ENCODE measurements at regions not wholly inside any gene's neighbourhood (a gene's known extent, or its start where the extent isn't known, plus 50 kb on each side); places are given as distances from the start of the nearest gene placed in this dataset.

DNA sequence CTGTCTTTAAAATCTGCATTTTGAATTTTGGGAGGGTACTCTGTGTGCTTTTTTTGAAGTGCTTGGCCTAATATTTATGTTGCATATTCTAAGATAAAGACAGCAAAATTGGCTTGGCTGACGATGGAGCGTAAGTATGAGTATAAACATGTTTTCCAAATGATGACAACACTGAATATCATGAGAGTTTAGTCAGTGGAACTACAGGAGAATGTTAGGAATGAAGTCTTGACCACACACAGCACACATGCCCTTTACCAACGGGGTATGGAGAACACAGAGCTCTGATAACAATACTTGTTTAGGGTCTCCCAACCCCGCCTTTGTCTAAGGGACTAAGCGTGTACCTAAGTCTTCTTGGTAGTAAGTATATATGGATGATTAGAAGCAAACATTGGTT is 253.9 kb upstream of the FZD8 start:
- peaks cover 34% of the 10 kb centered on the region for H3K4me1 Mint-ChIP-seq (ENCODE audit: low read depth)
- peaks cover 11% of the 10 kb centered on the region for H3K9me3 Mint-ChIP-seq (ENCODE audit: low read depth)
- no peaks in the 10 kb centered on the region for H3K36me3 Mint-ChIP-seq (ENCODE audit: low read depth)
- TF ChIP-seq, protein P1, sequence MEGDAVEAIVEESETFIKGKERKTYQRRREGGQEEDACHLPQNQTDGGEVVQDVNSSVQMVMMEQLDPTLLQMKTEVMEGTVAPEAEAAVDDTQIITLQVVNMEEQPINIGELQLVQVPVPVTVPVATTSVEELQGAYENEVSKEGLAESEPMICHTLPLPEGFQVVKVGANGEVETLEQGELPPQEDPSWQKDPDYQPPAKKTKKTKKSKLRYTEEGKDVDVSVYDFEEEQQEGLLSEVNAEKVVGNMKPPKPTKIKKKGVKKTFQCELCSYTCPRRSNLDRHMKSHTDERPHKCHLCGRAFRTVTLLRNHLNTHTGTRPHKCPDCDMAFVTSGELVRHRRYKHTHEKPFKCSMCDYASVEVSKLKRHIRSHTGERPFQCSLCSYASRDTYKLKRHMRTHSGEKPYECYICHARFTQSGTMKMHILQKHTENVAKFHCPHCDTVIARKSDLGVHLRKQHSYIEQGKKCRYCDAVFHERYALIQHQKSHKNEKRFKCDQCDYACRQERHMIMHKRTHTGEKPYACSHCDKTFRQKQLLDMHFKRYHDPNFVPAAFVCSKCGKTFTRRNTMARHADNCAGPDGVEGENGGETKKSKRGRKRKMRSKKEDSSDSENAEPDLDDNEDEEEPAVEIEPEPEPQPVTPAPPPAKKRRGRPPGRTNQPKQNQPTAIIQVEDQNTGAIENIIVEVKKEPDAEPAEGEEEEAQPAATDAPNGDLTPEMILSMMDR (IDR thresholded peaks at IDR 0.05) = no peak
- H3K4me3 Mint-ChIP-seq (ENCODE audit: unreplicated experiment) = no peak overlapping the region
- H3K27me3 Mint-ChIP-seq (ENCODE audit: low read depth) = no peaks in the 10 kb centered on the region
- DNase-seq (ENCODE audit: low spot score) = no peak
- peak overlapping the region; percentile 80 for H3K27ac Mint-ChIP-seq (ENCODE audit: unreplicated experiment)

GRCh38 chr10:35895331-35895730 is 253.2 kb upstream of the FZD8 start:
- TF ChIP-seq, protein P1 (IDR thresholded peaks at IDR 0.05) = no peak
- DNase-seq (ENCODE audit: low spot score) = no peak
- H3K27me3 Mint-ChIP-seq (ENCODE audit: low read depth) = no peaks in the 10 kb centered on the region
- peaks cover 34% of the 10 kb centered on the region for H3K4me1 Mint-ChIP-seq (ENCODE audit: low read depth)
- no peak overlapping the region for H3K4me3 Mint-ChIP-seq (ENCODE audit: unreplicated experiment)
- H3K9me3 Mint-ChIP-seq (ENCODE audit: low read depth) = peaks cover 11% of the 10 kb centered on the region
- H3K27ac Mint-ChIP-seq (ENCODE audit: unreplicated experiment) = no peak overlapping the region
- no peaks in the 10 kb centered on the region for H3K36me3 Mint-ChIP-seq (ENCODE audit: low read depth)

DNA sequence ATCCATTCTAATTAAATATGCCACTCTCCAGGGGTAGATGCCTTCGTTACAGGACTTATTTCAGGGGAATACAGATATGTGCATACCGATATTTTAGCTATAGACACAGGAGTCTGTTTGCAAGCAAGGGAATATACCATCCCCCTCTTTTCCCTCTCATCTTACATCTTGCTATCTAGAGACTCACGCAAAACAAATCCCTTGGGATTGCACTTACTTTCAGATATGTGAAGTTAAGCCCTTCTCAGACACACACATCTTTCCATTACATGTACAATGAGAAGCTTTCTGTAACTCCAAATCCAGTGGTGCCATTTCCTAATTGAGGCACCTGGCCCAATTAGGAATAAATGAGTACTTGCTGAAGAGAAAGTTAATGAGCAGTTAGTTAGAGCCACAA is 250.4 kb upstream of the FZD8 start:
- Mint-ChIP-seq H3K27ac (ENCODE audit: unreplicated experiment) (no peak overlapping the region), H3K36me3 (ENCODE audit: low read depth) (no peaks in the 10 kb centered on the region), H3K4me3 (ENCODE audit: unreplicated experiment) (no peak overlapping the region), H3K4me1 (ENCODE audit: low read depth) (peaks cover 18% of the 10 kb centered on the region), H3K27me3 (ENCODE audit: low read depth) (no peaks in the 10 kb centered on the region), H3K9me3 (ENCODE audit: low read depth) (peaks cover 11% of the 10 kb centered on the region)
- no peak for DNase-seq (ENCODE audit: low spot score)
- TF ChIP-seq, protein P1 (IDR thresholded peaks at IDR 0.05) = no peak

- TF ChIP-seq, protein P1 (IDR thresholded peaks at IDR 0.05) = no peak
- no peak overlapping the region for H3K27ac Mint-ChIP-seq (ENCODE audit: unreplicated experiment)
- DNase-seq (ENCODE audit: low spot score) = no peak
- peaks cover 9% of the 10 kb centered on the region for H3K4me1 Mint-ChIP-seq (ENCODE audit: low read depth)
- no peaks in the 10 kb centered on the region for H3K36me3 Mint-ChIP-seq (ENCODE audit: low read depth)
- peaks cover 11% of the 10 kb centered on the region for H3K9me3 Mint-ChIP-seq (ENCODE audit: low read depth)
- no peak overlapping the region for H3K4me3 Mint-ChIP-seq (ENCODE audit: unreplicated experiment)
- no peaks in the 10 kb centered on the region for H3K27me3 Mint-ChIP-seq (ENCODE audit: low read depth)
Observed at GRCh38 chr10:35890676-35891495, 248.8 kb upstream of the FZD8 start.

DNA sequence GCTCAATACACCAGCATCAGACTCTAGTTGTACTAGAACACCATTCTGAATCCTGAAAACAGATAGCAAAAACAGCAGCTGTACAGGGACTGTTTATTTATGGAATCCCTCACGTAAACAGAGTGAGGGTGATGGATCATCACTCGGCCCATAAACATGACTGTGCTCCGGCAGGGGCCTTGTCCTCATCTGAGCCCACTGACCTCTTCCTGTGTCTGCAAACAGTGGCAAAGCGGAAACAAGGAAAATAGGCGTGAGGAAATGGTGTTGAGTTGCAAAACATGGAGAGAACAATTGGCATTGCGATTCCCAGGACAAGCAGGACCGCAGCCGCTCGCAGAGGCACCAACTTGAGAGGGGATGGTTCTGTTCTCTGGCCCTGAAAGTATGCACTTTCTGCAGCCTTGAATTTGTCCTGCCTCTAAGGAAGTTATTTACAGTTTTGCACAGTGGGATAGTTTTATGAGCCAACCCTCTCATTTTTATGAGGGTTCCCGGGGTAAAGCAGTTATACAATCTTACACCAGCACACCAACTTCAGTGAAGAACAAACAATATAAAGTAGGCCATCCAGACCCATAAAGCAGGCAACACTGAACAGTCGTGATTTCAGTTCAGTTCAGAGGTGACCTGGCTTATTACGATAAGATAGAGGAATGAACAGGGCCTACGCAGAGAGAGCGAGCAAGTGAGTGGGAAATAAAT is 248.0 kb upstream of the FZD8 start:
- Mint-ChIP-seq H3K4me1 (ENCODE audit: low read depth) (peaks cover 2% of the 10 kb centered on the region), H3K27ac (ENCODE audit: unreplicated experiment) (no peak overlapping the region), H3K36me3 (ENCODE audit: low read depth) (no peaks in the 10 kb centered on the region), H3K27me3 (ENCODE audit: low read depth) (no peaks in the 10 kb centered on the region), H3K4me3 (ENCODE audit: unreplicated experiment) (no peak overlapping the region), H3K9me3 (ENCODE audit: low read depth) (peaks cover 11% of the 10 kb centered on the region)
- no peak for DNase-seq (ENCODE audit: low spot score)
- TF ChIP-seq, protein P1 (IDR thresholded peaks at IDR 0.05) = no peak

Data from chondrocyte (in vitro differentiated cells).